Urinary bladder (tissue), 3 donors: ENCODE measurements at regions not wholly inside any gene's neighbourhood (a gene's known extent, or its start where the extent isn't known, plus 50 kb on each side); places are given as distances from the start of the nearest gene placed in this dataset.
"Not testable (repeated sequence)": the region's sequence is repeated elsewhere in the genome, so short reads cannot be mapped to it uniquely, and the experiment has no call there.

Experiments
- DNase-seq: peaks from one replicate; pipeline ENCODE4 v3.0.0-alpha.2; 2015; ENCODE audit errors: extremely low spot score
- H3K27ac ChIP-seq: one replicate; pipeline ENCODE4 v1.5.1; 2013; ENCODE audit warnings: low read depth, mild to moderate bottlenecking, moderate library complexity
- H3K36me3 ChIP-seq: one replicate; pipeline ENCODE4 v1.6.1; 2013; ENCODE audit warnings: mild to moderate bottlenecking, moderate library complexity; ENCODE audit not compliant: insufficient read depth
- H3K4me1 ChIP-seq: one replicate; pipeline ENCODE4 v1.6.1; 2013; ENCODE audit warnings: mild to moderate bottlenecking, moderate library complexity; ENCODE audit not compliant: insufficient read depth
- H3K4me3 ChIP-seq: one replicate; pipeline ENCODE4 v1.5.1; 2013; ENCODE audit warnings: low read depth, low read length
- WGBS: extraction: QIAGEN DNeasy Blood & Tissue Kit; methylation state at CpG from one replicate; pipeline ENCODE4 v1.1.7; 2013; 5-methylcytosine and 5-hydroxymethylcytosine counted together
- donor health status: healthy with polysubstance abuse.
- donor health status: healthy.

DNA sequence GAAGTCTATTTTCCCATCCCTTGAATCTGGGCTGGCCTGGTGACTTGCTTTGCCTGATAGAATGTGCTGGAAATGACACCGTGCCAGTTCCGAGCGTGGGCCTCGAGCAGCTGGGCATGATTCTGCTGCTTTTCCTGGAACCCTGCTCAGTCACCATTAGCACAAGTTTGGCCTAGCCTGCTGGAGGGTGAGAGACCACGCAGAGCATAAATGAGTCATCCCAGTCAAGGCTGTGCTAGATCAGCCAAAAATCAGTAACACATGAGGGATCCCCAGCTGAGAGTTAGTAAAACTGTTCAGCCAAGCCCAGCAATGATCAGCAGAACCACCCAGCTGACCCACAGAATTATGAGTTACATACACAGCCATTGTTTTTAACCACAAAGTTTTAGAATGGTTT lies 74.8 kb upstream of the TOP1 start:
- no peak for DNase-seq
- Histone ChIP-seq H3K36me3 (no peaks in the 10 kb centered on the region), H3K4me3 (no peak overlapping the region), H3K27ac (no peak overlapping the region), H3K4me1 (no peaks in the 10 kb centered on the region)
- 91% methylated on average over 5 of the region's 5 CpGs for WGBS

- 94% methylated on average over 10 of the region's 10 CpGs for WGBS
- DNase-seq, result no peak
- Histone ChIP-seq H3K36me3 (no peaks in the 10 kb centered on the region), H3K4me3 (no peak overlapping the region), H3K27ac (no peak overlapping the region), H3K4me1 (no peaks in the 10 kb centered on the region)
These were observed 74.0 kb upstream of the TOP1 start for GRCh38 chr20:40954521-40955165.

DNA sequence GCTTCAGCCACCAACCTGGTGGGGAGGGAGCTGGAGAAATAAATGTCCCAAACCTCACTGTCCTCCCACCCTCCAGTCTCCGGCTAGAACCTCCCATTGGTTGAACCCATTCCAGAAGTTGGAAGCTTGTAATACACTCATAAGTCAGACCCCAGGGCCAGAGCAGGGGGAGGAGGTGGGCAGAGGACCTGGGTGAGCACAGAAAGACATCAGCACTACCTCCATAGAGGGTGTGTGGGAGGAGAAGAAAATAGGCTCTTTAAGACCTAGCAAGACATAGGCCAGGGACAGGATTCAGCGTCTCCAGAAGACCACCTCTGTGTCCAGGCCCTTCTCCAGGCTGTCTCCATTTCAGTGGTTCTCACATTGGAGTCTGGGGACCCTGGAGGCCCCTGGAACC lies 73.3 kb upstream of the TOP1 start:
- H3K4me1 ChIP-seq, result no peaks in the 10 kb centered on the region
- WGBS, result 91% methylated on average over 2 of the region's 2 CpGs
- no peak for DNase-seq
- H3K27ac ChIP-seq, result no peak overlapping the region
- no peak overlapping the region for H3K4me3 ChIP-seq
- no peaks in the 10 kb centered on the region for H3K36me3 ChIP-seq

- H3K4me1 ChIP-seq, H3K27ac ChIP-seq, DNase-seq, H3K36me3 ChIP-seq, H3K4me3 ChIP-seq: not testable (repeated sequence)
- WGBS, result 79% methylated on average over 8 of the region's 8 CpGs
These were observed 72.8 kb upstream of the TOP1 start for GRCh38 chr20:40955826-40956225.

- Histone ChIP-seq H3K27ac (no peak overlapping the region), H3K4me3 (no peak overlapping the region), H3K36me3 (no peaks in the 10 kb centered on the region), H3K4me1 (no peaks in the 10 kb centered on the region)
- 62% methylated on average over 15 of the region's 15 CpGs for WGBS
- no peak for DNase-seq
These were observed 71.9 kb upstream of the TOP1 start for GRCh38 chr20:40956542-40957264.

- H3K4me3 ChIP-seq, result no peak overlapping the region
- DNase-seq, result no peak
- H3K27ac ChIP-seq, result no peak overlapping the region
- H3K4me1 ChIP-seq, result no peaks in the 10 kb centered on the region
- 79% methylated on average over 6 of the region's 6 CpGs for WGBS
- no peaks in the 10 kb centered on the region for H3K36me3 ChIP-seq
These were observed 71.3 kb upstream of the TOP1 start for GRCh38 chr20:40957265-40957760.

DNA sequence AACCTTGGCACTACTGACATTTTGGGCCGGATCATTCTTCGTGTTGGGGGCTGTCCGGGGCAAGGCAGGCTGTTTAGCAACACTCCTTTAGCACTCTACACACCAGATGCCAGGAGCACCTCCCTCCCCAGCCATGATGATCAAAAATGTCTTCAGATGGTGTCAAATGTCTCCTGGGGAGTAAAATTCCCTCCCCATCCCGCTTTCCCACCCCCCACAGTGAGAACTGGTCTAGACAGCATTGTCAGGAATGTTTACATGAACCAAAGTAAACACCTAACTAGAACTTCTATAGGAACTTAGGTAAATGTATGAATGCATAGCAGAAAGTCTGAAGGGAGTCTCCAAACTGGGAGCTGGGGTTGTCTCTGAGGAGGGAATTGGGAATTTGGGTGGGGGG lies 70.0 kb upstream of the TOP1 start:
- DNase-seq, result no peak
- H3K36me3 ChIP-seq, result no peaks in the 10 kb centered on the region
- H3K4me1 ChIP-seq, result no peaks in the 10 kb centered on the region
- H3K4me3 ChIP-seq, result no peak overlapping the region
- 64% methylated on average over 4 of the region's 4 CpGs for WGBS
- H3K27ac ChIP-seq, result no peak overlapping the region

DNA sequence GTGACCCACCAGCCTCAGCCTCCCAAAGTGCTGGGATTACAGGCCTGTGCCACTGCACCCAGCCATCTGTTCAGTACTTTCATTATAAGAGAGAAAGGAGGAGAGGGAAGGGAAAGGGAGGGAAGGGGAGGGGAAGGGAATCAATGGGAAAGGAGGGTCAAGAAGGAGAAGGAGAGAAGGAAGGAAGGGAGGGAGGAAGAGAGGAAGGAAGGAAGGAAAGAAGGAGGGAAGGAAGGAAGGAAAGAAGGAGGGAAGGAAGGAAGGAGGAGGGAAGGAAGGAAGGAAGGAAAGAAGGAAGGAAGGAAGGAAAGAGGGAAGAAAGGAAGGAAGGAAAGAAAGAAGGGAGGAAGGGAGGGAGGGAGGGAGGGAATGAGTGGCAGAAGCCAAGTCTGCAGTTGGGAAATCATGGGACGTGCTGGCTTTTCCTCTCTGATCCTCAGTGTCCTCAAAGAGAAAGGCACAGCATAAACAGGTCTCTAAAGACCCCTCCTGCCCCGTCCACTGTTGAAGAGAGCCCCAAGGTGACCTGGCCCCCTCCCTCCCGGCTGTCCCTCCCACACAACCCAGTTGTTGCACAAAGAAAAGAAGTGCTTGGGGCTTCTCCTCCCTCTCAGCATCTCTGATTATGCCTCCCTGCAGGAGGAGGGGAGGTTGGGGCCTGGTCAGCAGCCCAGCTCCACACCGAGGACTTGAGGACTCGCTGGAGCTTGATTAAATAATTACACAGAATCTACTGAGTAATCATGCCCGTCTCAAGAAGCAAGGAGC lies 69.1 kb upstream of the TOP1 start:
- WGBS, result 70% methylated on average over 6 of the region's 6 CpGs

GRCh38 chr20:40960101-40960500 lies 68.5 kb upstream of the TOP1 start:
- DNase-seq, result no peak
- WGBS, result 83% methylated on average over 4 of the region's 4 CpGs
- Histone ChIP-seq H3K4me3 (no peak overlapping the region), H3K36me3 (no peaks in the 10 kb centered on the region), H3K4me1 (no peaks in the 10 kb centered on the region), H3K27ac (no peak overlapping the region)

More for the DNA sequence above, 69.1 kb upstream of the TOP1 start:
- no peaks in the 10 kb centered on the region for H3K36me3 ChIP-seq
- no peak for DNase-seq
- H3K4me1 ChIP-seq, result no peaks in the 10 kb centered on the region
- no peak overlapping the region for H3K4me3 ChIP-seq
- no peak overlapping the region for H3K27ac ChIP-seq

GRCh38 chr20:40960521-40960956 lies 68.1 kb upstream of the TOP1 start:
- H3K36me3 ChIP-seq, result no peaks in the 10 kb centered on the region
- H3K4me1 ChIP-seq, result no peaks in the 10 kb centered on the region
- WGBS, result 70% methylated on average over 10 of the region's 10 CpGs
- no peak for DNase-seq
- H3K27ac ChIP-seq, result no peak overlapping the region
- no peak overlapping the region for H3K4me3 ChIP-seq

GRCh38 chr20:40961176-40961575 lies 67.4 kb upstream of the TOP1 start:
- DNase-seq, result no peak
- H3K27ac ChIP-seq, result no peak overlapping the region
- WGBS, result 81% methylated on average over 2 of the region's 2 CpGs
- H3K36me3 ChIP-seq, result no peaks in the 10 kb centered on the region
- no peak overlapping the region for H3K4me3 ChIP-seq
- no peaks in the 10 kb centered on the region for H3K4me1 ChIP-seq

DNA sequence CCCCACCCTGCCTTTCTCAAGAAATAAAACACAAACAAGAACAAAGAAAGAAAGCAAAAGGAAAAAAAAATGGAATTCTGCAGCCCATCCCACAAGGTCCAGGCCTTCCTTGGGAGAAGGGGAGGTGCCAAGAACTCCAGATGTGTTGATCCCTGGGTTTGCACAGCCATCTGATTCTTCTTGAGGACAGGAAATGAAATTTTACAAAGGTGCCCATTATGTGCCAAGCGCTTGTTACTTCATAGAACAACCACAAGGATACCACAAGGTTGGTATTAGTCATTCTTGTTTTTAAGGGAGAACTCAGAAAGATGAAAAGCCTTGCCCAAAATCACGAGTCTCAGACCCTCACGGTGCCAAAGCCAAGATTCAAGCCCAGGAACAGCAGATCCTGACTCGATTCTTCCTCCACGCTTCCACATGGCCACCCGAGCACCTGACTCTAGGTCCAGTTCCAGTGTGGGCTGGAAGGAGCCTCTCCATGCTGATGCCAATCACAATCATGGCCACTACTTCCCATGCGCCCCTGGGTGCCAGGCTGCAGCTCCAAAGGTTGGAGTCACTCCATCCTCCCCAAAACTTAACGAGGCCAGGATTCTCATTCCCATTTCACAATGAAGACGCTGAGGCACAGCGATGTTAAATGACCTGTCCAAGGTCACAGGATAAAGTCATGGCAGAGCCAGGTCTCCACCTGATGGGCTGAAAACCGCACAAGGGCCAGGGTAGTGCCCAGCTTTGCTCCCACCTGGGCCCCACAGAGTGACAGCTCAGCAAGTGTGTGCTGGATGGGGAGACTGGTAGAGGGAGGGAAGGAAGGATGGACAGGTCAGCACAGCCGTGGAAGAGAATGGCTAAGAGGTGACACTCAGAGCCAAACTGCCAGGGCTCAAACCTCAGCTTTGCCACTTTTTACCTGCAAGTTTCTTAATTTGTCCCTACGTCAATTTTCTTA lies 66.7 kb upstream of the TOP1 start:
- WGBS, result 91% methylated on average over 13 of the region's 13 CpGs
- DNase-seq, result no peak
- Histone ChIP-seq H3K4me3 (no peak overlapping the region), H3K27ac (no peak overlapping the region), H3K4me1 (no peaks in the 10 kb centered on the region), H3K36me3 (no peaks in the 10 kb centered on the region)
